ENCODE measurements at regions not wholly inside any gene's neighbourhood (a gene's known extent, or its start where the extent isn't known, plus 50 kb on each side); places are given as distances from the start of the nearest gene placed in this dataset.
"Not testable (repeated sequence)": the region's sequence is repeated elsewhere in the genome, so short reads cannot be mapped to it uniquely, and the experiment has no call there.

DNA sequence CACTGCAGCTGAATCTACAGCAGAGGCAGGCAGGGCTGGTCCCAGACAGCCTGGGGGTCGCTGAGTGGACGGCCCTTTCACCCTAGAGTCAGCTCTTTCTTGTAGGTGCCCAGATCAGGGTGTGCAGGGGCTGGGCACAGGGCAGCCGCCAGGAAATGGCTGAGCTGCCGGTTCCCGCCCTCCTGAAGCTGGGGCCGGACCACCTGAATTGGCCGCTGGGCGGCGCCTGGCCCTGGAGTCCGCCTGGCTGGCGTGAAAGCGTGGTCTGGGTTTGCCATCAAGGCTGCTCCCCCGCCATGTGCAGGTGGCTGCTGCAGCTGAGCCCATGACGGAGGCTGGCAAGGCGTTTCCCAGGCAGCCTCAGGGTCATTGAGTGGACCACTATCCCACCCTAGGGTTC lies 85.7 kb downstream of the POTEM start:
- not testable (repeated sequence) for DNase-seq (ENCODE audit: low spot score)

DNA sequence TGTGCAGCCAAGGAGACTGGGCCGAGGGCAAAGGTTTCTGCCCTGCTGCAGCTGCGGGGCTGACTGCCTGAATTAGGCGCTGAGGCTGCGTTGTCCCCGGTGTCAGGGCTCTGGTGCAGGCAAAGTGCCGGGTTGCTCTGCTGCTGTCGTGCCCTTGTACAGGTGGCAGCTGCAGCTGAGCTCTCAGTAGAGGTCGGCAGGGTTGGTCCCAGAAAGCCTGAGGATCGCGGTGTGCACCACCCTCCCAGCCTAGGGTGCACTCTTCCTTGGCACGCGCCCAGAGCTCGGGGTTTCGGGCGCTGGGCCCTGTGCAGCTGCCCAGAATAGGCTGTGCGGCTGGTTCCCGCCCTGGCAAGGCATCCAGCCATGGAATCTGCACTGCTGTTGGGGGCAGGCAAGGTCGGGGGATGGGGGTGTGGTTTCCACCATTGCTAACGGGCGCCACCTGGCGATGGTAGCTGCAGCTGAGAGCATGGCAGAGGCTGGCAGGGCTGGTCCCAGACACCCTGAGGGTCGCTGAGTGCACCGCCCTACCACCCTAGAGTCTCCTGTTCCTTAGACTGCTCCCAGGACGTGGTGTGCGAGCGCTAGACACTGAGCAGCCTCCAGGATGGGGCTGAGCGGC lies 86.3 kb downstream of the POTEM start:
- DNase-seq (ENCODE audit: low spot score): not testable (repeated sequence)

DNA sequence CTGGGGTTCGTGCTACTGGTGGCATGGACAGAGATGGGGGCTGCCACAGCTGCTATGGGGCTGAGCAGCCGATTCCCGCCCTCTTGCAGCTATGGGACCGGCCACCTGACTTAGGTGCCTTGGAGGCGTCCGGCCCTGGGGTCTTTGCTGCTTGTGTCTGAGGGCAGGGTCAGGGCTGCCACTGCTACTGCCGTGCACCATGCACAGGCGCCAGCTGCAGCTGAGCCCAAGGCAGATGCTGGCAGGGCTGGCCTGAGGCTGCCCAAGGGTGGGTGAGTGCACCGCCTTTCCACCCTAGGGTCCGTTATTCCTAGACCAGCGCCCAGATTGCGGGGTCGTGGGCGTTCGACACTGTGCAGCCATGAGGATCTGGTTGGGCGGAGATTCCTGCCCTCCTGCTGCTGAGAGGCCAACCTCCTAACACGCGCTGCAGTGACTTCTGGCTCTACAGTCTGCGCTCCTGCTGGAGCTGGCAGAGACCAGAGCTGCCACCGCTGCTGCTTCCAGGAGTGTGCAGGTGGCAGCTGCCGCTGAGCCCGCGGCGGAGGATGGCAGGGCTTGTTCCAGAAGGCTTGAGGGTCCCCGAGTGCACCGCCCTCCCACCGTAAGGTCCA lies 87.0 kb downstream of the POTEM start:
- DNase-seq (ENCODE audit: low spot score): not testable (repeated sequence)

DNA sequence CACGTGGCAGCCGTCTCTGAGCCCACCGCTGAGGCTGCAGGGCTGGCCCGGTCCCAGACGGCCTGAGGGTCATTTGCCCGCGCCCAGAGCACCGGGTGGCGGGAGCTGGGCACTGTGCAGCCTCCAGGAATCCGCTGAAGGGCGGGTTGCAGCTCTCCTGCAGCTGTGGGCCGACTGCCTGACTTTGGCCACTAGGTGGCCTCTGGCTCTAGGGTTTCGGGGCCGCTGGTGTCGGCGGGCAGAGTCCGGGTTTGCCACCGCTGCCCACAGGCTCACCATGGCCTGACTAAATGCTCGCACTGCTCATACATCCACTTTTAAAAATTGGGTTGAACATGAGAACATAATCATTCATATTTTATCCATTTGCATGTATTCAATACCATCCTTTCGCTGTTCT lies 87.7 kb downstream of the POTEM start:
- DNase-seq (ENCODE audit: low spot score): not testable (repeated sequence)

DNA sequence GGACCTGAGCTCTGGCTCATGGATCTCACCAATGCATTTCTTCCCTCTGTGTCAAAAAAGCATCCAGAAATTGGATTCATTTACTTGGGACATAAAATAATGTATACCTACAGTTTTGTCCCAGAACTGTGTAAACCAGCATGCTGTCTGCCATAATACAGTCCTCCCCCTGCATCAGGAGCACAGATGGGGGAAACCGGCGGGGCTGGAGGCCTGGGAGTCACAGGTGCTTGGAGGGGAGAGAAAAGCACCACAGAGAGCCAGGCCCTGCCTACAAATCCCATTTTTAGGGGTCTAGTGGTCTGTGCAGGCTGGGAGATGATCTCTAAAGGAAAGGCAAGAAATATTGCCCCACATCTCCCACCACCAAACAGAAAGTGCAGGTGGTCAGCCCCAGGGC lies 91.8 kb downstream of the POTEM start:
- not testable (repeated sequence) for DNase-seq (ENCODE audit: low spot score)

DNA sequence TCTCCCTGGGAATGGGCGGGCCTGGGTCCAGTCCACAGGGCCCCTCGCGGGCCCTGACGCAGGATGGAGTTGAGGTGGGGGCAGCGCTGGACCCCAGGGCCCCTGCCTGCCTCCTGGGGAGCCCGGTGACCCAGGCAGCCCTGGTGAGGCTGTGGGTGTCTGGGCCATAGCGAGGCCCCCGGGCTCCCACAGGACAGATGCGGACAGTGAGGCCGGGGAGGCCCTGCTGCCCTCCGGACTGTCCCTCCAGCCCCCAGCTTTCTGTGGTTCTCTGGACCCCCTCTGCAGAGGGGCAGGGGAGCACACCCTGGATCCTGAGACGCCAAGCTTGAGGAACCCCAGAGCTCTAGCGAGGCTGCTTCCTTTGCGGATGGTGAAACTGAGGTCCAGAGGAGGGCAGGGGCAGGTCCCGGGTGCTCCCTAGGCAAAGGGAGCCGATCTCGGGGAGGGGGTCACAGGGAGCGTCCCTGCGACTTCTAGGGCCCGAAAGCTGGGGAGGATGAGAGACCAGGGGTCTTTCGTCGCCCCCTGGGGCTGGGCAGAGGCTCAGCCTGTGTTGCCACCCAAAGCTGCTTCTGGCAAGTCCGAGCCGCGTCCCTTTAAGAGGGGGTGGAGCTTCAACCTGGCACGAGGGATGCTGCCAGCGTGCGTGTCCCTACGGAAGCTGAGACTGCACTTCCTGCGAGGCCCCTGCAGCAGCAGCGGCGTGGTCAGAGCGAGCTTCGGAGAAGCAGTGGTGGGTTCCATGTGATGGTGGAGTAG lies 94.6 kb downstream of the POTEM start:
- not testable (repeated sequence) for DNase-seq (ENCODE audit: low spot score)

DNA sequence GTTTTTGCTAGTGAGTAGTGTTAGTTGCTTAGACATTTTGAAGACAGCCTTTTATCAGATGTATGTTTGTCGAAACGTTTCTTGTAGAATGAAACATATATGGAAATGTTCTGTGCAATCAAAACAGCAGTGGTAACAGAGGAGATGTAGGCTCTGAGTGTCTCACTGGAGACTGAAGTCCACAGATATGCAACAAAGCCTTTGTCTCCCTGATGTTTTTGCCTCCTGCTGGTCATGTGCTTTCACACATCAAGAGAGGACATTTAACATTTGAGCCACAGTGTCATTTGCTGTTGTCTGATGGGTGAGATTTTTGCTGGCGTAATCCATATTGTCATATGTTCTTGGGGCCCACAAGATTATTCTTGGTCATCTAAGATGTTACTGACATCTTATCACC lies 101.7 kb downstream of the POTEM start:
- DNase-seq (ENCODE audit: low spot score): not testable (repeated sequence)

DNA sequence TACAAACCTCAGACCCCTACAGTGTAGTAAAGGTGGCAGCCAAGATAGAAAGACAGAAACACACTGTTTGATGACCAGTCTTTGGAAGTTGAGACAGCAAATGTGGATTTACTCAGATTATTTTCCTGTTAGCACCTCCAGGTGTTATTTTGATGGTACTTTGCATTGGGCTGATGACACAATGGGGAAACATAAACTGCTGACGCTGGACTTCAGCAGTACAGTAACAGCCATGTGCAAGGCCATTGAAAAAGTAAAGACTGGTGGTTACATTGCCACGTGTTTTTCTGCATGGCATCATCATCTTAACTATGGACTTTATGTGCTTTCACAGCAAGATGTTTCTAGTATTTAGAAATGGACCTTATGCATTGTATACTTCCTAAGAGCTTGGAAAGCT lies 105.3 kb downstream of the POTEM start:
- DNase-seq (ENCODE audit: low spot score): not testable (repeated sequence)

DNA sequence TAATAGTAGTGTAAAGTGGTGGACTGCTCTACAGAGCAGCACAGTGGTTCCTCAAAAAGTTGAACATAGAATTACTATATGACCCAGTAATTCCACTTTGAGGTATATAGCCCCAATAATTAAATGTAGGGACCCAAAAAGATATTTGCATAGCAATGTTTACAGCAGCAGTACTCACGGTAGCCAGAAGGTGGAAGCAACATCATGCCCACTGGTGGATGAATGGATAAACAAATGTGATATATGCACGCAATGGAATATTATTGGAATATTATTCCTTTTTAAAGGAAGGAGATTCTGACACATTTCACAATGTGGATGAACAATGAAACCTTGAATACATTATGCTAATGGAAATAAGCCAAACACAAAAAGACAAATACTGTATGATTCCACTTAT lies 121.4 kb downstream of the POTEM start:
- not testable (repeated sequence) for DNase-seq (ENCODE audit: low spot score)

DNA sequence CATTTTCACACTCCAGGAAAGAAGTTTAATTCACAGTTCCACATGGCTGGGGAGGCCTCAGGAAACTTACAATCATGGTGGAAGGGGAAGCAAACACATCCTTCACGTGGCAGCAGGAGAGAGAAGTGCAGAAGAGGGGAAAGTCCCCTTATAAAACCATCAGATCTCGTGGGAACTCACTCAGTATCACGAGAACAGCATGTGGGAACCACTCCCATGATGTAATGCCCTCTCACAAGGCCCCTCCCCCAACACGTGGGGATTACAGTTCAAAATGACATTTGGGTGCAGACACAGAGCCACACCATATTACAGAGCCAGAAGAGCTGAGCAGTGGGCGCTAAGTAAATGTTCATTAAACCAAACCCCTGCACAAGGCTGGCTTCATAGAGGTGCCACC lies 126.0 kb downstream of the POTEM start:
- DNase-seq (ENCODE audit: low spot score): not testable (repeated sequence)

DNA sequence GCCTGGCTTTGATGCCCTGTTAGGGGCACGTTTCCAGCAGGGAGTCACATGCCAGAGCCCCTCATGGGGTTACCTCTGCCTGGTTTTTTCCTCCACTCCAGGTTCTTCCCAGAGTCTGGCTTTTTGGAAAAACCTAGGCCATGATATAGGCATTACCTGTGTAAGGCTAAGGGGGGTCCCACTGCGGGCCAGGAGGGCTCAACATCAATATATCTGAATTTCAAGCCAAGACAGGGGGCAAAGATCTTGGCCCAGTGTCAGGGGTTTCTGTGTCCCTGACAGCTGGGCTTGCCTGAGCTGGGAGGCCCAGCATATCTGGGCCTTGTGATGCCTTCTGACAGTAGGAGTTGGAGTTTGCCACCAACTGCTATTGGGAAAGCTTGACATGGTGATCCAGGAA lies 127.5 kb downstream of the POTEM start:
- not testable (repeated sequence) for DNase-seq (ENCODE audit: low spot score)

DNA sequence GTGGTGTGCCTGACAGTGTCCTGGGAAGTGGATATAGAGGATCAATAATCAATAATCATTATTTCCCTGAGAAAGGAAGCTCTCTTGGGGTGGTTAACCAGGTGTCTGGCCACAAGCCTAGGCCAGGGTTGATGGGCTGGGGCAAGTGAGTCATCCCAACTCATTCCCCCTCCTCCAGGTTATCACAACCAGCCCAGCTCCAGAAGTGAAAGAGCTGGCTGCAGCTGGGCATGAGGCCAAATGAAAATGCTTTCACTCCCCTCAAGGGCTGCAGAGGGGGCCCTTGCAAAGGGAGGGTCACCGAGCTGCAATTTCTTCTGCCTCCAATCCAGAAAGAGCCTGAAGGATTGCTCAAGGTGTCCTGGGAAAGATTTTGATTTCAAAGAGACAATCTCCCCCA lies 127.9 kb downstream of the POTEM start:
- DNase-seq (ENCODE audit: low spot score): not testable (repeated sequence)

DNA sequence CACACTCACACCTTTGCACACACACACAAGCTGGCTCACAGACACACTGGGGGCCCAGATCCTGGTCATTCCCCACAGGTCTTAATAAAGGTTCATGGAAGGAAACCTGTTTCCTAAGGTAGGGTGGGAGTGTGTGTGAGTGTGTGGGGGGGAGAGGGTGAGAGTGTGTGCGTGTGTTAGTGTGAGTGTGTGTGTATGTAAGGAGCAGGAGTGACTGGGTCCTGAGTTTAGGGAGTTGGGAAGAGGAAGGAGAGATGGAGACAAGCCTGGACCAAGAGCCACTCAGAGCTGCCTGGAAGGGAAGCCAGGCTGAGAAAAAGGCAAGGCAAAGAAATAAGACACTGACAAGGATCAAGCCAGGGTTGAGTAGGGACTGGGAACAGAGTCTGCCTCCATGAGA lies 129.2 kb downstream of the POTEM start:
- DNase-seq (ENCODE audit: low spot score): not testable (repeated sequence)

DNA sequence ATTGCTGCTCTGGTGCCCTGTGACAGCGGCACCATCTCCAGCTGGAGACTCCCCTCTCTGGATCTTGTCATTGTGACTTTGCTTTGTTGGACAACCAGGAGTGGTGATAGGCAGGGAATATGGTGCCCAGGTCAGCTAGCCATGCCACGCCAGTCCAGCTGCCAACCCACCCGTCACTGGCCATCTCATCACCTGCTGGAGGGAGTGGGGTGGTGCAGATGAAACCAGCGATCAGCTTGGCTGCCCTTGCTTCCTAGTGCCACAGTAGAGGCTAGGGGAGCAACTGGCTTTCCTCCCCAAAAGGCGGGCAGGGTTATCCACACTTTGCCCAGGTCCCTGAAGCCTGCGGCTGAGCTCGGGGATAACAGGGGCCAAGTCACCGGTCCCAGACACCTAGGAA lies 129.6 kb downstream of the POTEM start:
- not testable (repeated sequence) for DNase-seq (ENCODE audit: low spot score)

DNA sequence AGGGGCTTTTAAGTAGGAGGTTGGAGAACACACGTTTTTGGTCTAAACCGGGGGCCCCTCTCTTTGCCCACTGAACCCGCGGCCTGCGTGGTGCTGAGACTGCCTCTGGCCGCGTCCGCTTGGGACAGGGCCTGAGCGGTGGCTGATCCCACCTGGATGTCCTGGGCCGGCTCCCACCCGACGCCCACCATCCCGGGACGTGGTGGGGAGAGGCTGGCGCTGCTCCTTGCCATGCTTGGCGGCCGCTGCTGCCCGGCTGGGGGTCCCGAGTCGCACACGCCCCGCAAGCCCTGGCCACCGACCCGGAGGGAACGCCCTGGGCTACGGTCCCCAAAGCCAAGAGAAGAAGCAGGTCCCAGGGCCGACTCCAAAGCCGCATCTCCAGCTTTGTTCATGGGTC lies 130.1 kb downstream of the POTEM start:
- DNase-seq (ENCODE audit: low spot score): not testable (repeated sequence)

DNA sequence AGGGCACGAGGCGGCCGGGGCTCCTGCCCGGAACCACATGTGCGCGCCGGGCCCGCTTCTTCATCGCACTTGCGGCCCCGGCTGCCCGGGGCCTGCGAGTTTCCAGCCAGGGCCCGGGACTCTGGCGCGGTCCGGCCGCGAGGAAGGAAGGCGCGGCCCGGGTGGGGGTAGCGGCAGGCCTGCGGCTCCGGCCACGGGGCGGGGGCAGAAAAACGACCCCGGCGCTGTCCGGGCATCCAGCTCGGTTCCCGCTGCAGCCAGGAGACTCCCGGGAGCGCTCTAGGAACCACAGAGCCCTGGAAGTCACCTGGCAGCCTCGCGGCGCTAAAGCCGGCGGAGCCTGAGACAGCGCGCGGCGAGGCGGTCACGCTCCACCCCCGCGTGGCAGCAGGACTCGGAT lies 130.5 kb downstream of the POTEM start:
- DNase-seq (ENCODE audit: low spot score): not testable (repeated sequence)

DNA sequence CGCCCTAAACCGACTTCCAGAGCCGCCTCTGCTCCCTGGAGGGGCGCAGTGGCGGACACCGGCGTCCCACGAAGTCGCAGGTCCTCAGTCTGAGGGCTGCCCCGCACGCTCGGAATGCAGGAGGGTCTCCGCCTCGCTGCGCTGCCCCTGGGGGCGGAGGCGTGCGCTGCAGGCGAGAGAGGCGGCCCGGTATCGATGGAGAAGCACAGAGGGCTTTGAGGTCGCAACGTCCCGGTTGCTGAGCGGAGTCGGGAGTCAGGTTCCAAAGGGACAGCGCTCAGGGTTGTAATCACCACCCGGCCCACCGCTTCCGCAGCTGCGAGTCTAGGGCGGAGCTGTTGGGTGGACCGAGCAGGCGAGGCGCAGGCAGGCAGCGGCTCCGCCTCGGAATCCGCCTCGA lies 131.0 kb downstream of the POTEM start:
- not testable (repeated sequence) for DNase-seq (ENCODE audit: low spot score)

DNA sequence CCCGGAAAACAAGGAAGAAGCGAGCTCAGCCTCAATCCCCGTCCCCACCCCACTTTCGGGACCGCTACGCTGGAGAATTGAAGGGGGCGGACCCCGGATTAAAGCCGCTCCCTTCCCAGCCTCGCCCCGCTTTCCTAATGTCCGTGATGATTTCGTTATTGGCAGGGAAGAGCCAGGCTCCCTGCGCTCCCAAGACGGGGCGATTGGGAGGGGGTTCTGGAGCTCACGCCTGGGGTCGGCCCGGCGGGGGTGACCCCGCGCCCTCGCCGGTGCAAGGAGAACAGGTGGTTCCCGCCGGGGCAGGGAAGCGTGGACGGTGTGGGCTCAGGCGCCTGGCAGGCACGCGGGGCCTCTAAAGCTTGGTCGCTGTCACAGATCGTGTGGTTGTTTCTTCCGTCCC lies 131.5 kb downstream of the POTEM start:
- DNase-seq (ENCODE audit: low spot score): not testable (repeated sequence)

DNA sequence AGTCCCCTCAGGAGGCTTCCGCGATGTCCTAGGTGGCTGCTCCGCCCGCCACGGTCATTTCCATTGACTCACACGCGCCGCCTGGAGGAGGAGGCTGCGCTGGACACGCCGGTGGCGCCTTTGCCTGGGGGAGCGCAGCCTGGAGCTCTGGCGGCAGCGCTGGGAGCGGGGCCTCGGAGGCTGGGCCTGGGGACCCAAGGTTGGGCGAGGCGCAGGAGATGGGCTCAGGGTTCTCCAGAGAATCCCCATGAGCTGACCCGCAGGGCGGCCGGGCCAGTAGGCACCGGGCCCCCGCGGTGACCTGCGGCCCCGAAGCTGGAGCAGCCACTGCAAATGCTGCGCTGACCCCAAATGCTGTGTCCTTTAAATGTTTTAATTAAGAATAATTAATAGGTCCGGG lies 132.1 kb downstream of the POTEM start:
- DNase-seq (ENCODE audit: low spot score): not testable (repeated sequence)

DNA sequence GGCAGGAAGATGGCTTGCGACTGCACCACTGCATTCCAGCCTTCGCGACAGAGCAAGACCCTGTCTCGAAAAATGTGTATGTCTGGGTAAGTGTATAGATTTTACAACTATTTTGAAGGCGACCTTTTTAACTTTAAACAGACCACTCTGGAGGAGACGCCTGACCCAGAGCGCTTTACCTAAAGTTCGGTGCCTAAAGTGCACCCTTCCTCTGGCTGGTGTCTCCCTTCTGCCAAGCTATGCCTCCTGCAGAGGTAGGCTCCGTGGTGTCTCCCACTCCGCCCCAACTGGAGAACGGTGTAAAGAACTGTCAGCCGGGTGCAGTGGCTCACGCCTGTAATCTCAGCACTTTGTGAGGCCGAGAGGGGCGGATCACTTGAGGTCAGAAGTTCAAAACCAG lies 132.7 kb downstream of the POTEM start:
- DNase-seq (ENCODE audit: low spot score): not testable (repeated sequence)

DNA sequence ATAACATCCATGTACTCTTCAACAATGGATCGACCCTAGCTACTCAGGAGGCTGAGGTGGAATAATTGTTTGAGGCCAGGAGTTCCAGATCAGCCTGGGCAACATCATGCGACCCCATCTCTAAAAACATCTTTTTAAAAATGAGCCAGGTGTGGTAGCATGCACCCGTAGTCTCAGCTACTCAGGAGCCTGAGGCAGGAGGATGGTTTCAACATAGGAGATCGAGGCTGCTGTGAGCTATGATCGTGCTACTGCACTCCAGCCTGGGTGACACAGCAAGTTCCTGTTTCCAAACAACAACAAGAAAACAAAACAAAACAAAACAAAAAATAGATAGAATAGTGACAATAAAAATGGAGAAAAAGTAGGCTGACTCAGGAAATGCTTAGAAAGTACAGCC lies 138.3 kb downstream of the POTEM start:
- not testable (repeated sequence) for DNase-seq (ENCODE audit: low spot score)

DNA sequence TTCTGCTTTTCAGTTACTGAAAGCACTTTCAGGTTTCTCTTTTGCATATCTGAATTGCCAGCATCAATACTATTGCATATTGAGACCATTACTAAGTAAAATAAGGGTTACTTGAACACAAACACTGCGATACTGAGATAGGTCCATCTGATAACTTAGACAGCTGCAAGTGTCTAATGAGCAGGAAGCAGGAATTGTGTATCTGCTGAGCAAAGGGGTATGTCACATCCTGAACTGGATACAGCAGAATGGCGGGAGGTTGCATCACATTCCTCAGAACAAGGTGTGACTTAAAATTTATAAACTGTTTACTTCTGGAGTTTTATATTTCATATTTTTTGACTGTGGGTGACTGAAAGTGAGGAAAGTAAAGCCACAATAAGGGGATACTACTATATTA lies 142.7 kb downstream of the POTEM start:
- not testable (repeated sequence) for DNase-seq (ENCODE audit: low spot score)

DNA sequence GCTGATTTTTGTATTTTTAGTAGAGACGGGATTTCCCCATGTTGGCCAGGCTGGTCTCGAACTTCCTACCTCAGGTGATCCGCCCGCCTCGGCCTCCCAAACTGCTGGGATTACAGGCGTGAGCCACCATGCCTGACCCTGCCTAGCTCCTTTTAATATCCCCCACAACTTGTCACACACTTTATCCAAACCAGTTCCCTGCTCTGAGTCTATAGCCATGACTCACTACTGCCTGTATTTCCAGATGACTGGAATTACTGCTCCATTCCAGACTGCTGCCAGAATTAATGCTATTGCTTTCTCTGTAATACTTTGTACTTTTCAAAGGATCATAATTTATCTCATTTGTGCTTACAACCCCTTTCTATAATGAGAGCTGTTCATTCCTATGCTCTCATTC lies 153.1 kb downstream of the POTEM start:
- not testable (repeated sequence) for DNase-seq (ENCODE audit: low spot score)

All from putamen (tissue), 1 donor.